H1 (cell line): ENCODE measurements at regions not wholly inside any gene's neighbourhood (a gene's known extent, or its start where the extent isn't known, plus 50 kb on each side); places are given as distances from the start of the nearest gene placed in this dataset.

Experiments
- CTCF ChIA-PET: fragments of 300-600 bp; sonication (Branson Sonifier 250); formaldehyde crosslinking; loops from one replicate; lab custom pipeline; 2021; ENCODE audit not compliant: partially characterized antibody; lab: Charles Lee
- POLR2A ChIA-PET: fragments of 300-600 bp; sonication (Branson Sonifier 250); formaldehyde crosslinking; loops from one replicate; lab custom pipeline; 2021; ENCODE audit warnings: inconsistent platforms; ENCODE audit not compliant: partially characterized antibody; lab: Charles Lee
- DNase-seq, 2 experiments: peaks; one replicate each; pipeline versions ENCODE4 v3.0.0 to v3.0.0-alpha.2; 2010 to 2022; ENCODE audit warnings: low spot score in 2 of 2, low read depth in 1 of 2, mixed read lengths in 1 of 2
- FAIRE-seq: peaks from 2 replicates; lab custom pipeline; 2011; peaks lifted over from hg19 to GRCh38; lab: Jason Lieb, UNC
- H2AFZ ChIP-seq: 2 replicates; pipeline ENCODE4 v1.8.1; 2012; ENCODE audit warnings: low read length, inconsistent platforms
- H2AK5ac ChIP-seq: 2 replicates; pipeline ENCODE4 v1.6.1; 2013; ENCODE audit warnings: low read depth, low read length
- H2BK120ac ChIP-seq: replicated peaks from 2 replicates; pipeline ENCODE3; 2013; ENCODE audit warnings: low read depth, low read length, inconsistent platforms
- H2BK12ac ChIP-seq: 2 replicates; pipeline ENCODE4 v1.6.1; 2013; ENCODE audit warnings: low read depth, low read length
- H2BK15ac ChIP-seq: 2 replicates; pipeline ENCODE4 v1.6.1; 2013; ENCODE audit warnings: low read length
- H2BK20ac ChIP-seq: 2 replicates; pipeline ENCODE4 v1.6.1; 2013; ENCODE audit warnings: low read length
- H2BK5ac ChIP-seq: 2 replicates; pipeline ENCODE4 v1.6.1; 2013; ENCODE audit warnings: low read depth, low read length
- H3K14ac ChIP-seq: 2 replicates; pipeline ENCODE4 v1.6.1; 2013; ENCODE audit warnings: inconsistent platforms; ENCODE audit not compliant: insufficient read length
- H3K18ac ChIP-seq: 2 replicates; pipeline ENCODE4 v1.6.1; 2013; ENCODE audit warnings: low read length; ENCODE audit errors: extremely low read depth
- H3K23ac ChIP-seq: 2 replicates; pipeline ENCODE4 v1.6.1; 2013; ENCODE audit warnings: inconsistent platforms; ENCODE audit not compliant: insufficient read length
- H3K23me2 ChIP-seq: 2 replicates; pipeline ENCODE4 v1.6.1; 2013; ENCODE audit warnings: low read depth, low read length
- H3K27ac ChIP-seq: 2 replicates; pipeline ENCODE4 v1.6.1; 2011; ENCODE audit warnings: low read depth, low read length, inconsistent platforms
- H3K27me3 ChIP-seq, 4 experiments: replicated peaks in 1 of 4; 1 replicate in 1 of 4; 2 replicates in 3 of 4; pipeline versions ENCODE4 v1.6.1 to v1.8.1; 2011 to 2013; ENCODE audit warnings: low read length in 3 of 4, mild to moderate bottlenecking in 3 of 4, inconsistent platforms in 2 of 4, mixed read lengths in 2 of 4, moderate library complexity in 1 of 4; ENCODE audit not compliant: control insufficient read depth in 3 of 4, insufficient read depth in 3 of 4; ENCODE audit errors: extremely low read depth in 1 of 4
- H3K36me3 ChIP-seq, 4 experiments: 2 replicates each; pipeline versions ENCODE4 v1.6.1 to v1.8.1; 2011 to 2013; ENCODE audit warnings: mild to moderate bottlenecking in 4 of 4, low read length in 3 of 4, moderate library complexity in 2 of 4, control low read depth in 1 of 4, inconsistent platforms in 1 of 4; ENCODE audit not compliant: insufficient read depth in 4 of 4, control insufficient read depth in 2 of 4
- H3K4ac ChIP-seq: replicated peaks from 2 replicates; pipeline ENCODE3; 2013; ENCODE audit warnings: low read length, low read depth, mixed read lengths, inconsistent platforms; ENCODE audit not compliant: insufficient read length
- H3K4me1 ChIP-seq, 4 experiments: replicated peaks in 1 of 4; 1 replicate in 1 of 4; 2 replicates in 3 of 4; pipeline versions ENCODE4 v1.6.1 to v1.8.1; 2011 to 2013; ENCODE audit warnings: low read length in 3 of 4, inconsistent platforms in 2 of 4, mixed read lengths in 1 of 4; ENCODE audit not compliant: insufficient read depth in 4 of 4, control insufficient read depth in 3 of 4
- H3K4me2 ChIP-seq, 2 experiments: 2 replicates each; pipeline versions ENCODE4 v1.6.1 to v1.8.1; 2011 to 2013; ENCODE audit warnings: low read depth in 2 of 2, low read length in 2 of 2, control low read depth in 1 of 2, inconsistent platforms in 1 of 2, mild to moderate bottlenecking in 1 of 2; ENCODE audit not compliant: insufficient read depth in 1 of 2
- H3K4me3 ChIP-seq, 4 experiments: fragments of 200-600, 300-600 bp in 1 of 4; sonication (generic), shearing (Covaris generic), sonication (Bioruptor Twin) in 1 of 4; 2 replicates each; pipeline versions ENCODE4 v1.5.1 to v1.8.1; 2011 to 2016; ENCODE audit warnings: low read length in 4 of 4, low read depth in 3 of 4, control low read depth in 2 of 4, inconsistent platforms in 2 of 4, mild to moderate bottlenecking in 2 of 4, mixed read lengths in 1 of 4, moderate library complexity in 1 of 4; ENCODE audit not compliant: insufficient read depth in 2 of 4; ENCODE audit errors: extremely low read depth in 1 of 4
- H3K56ac ChIP-seq: replicated peaks from 2 replicates; pipeline ENCODE3; 2013; ENCODE audit warnings: low read depth, mild to moderate bottlenecking, mixed read lengths, low read length, inconsistent platforms; ENCODE audit not compliant: insufficient read length
- H3K79me1 ChIP-seq: 2 replicates; pipeline ENCODE4 v1.6.1; 2013; ENCODE audit warnings: low read depth, low read length, control low read depth
- H3K79me2 ChIP-seq, 2 experiments: 2 replicates each; pipeline versions ENCODE4 v1.6.1 to v1.8.1; 2012 to 2013; ENCODE audit warnings: low read length in 2 of 2, mild to moderate bottlenecking in 2 of 2, inconsistent platforms in 1 of 2; ENCODE audit not compliant: insufficient read depth in 2 of 2, control insufficient read depth in 1 of 2
- H3K9ac ChIP-seq, 4 experiments: replicated peaks in 1 of 4; 1 replicate in 1 of 4; 2 replicates in 3 of 4; pipeline versions ENCODE4 v1.6.1 to v1.8.1; 2011 to 2013; ENCODE audit warnings: low read depth in 3 of 4, low read length in 3 of 4, control low read depth in 2 of 4, mild to moderate bottlenecking in 2 of 4, moderate library complexity in 2 of 4, inconsistent platforms in 1 of 4; ENCODE audit errors: extremely low read depth in 1 of 4
- H3K9me3 ChIP-seq, 2 experiments: 2 replicates each; pipeline versions ENCODE4 v1.6.1 to v1.8.1; 2012 to 2013; ENCODE audit warnings: mild to moderate bottlenecking in 2 of 2, moderate library complexity in 2 of 2, control low read depth in 1 of 2, inconsistent platforms in 1 of 2, low read depth in 1 of 2, low read length in 1 of 2, mixed read lengths in 1 of 2; ENCODE audit not compliant: insufficient read depth in 2 of 2
- H4K20me1 ChIP-seq, 2 experiments: replicated peaks in 1 of 2; 2 replicates each; pipeline versions ENCODE3 to v1.8.1; 2011 to 2013; ENCODE audit warnings: inconsistent platforms in 2 of 2, low read length in 2 of 2, mild to moderate bottlenecking in 1 of 2; ENCODE audit not compliant: insufficient read depth in 2 of 2, control insufficient read depth in 1 of 2
- H4K5ac ChIP-seq: 2 replicates; pipeline ENCODE4 v1.6.1; 2013; ENCODE audit warnings: low read length, low read depth, mixed read lengths, inconsistent platforms; ENCODE audit not compliant: insufficient read length
- H4K8ac ChIP-seq: 2 replicates; pipeline ENCODE4 v1.8.0; 2013; ENCODE audit warnings: mild to moderate bottlenecking, moderate library complexity, low read length, inconsistent platforms; ENCODE audit not compliant: insufficient read depth; ENCODE audit errors: extremely low read depth
- H4K91ac ChIP-seq: replicated peaks from 2 replicates; pipeline ENCODE3; 2013; ENCODE audit warnings: low read length, mixed read lengths, inconsistent platforms; ENCODE audit not compliant: insufficient read length
- BRCA1 ChIP-seq: IDR thresholded peaks from 2 replicates; pipeline ENCODE4 v1.6.1; 2012; ENCODE audit warnings: low read depth, low read length, improper control_type of control experiment
- CTBP2 ChIP-seq: IDR thresholded peaks from 2 replicates; pipeline ENCODE4 v1.7.0; 2011; ENCODE audit warnings: borderline replicate concordance, mild to moderate bottlenecking, moderate library complexity, mixed read lengths, low read length; ENCODE audit not compliant: insufficient read depth, insufficient read length
- EP300 ChIP-seq, 2 experiments: IDR thresholded peaks; 1 replicate in 1 of 2; 2 replicates in 1 of 2; pipeline ENCODE4 v1.6.1; 2011 to 2012; ENCODE audit warnings: low read depth in 2 of 2, low read length in 2 of 2, mild to moderate bottlenecking in 2 of 2, borderline replicate concordance in 1 of 2, inconsistent platforms in 1 of 2, moderate library complexity in 1 of 2
- EZH2 ChIP-seq: fragments of 200-600 bp; sonication (generic); IDR thresholded peaks from 2 replicates; pipeline ENCODE4 v1.7.1; 2012; ENCODE audit warnings: low read depth, mild to moderate bottlenecking, moderate library complexity, low read length, inconsistent platforms; ENCODE audit not compliant: severe bottlenecking
- RAD21 ChIP-seq, 2 experiments: IDR thresholded peaks in 1 of 2; conservative IDR thresholded peaks in 1 of 2; 2 replicates each; pipeline ENCODE4 v1.6.1; 2011; ENCODE audit warnings: low read depth in 2 of 2, low read length in 2 of 2, improper control_type of control experiment in 1 of 2, inconsistent platforms in 1 of 2, mild to moderate bottlenecking in 1 of 2, moderate library complexity in 1 of 2
- WGBS, 2 experiments: shearing (Covaris generic) in 1 of 2; methylation state at CpG; one replicate each; pipeline versions ENCODE4 v1.1.6 to v1.1.7; 2013 to 2015; ENCODE audit warnings: low lambda C conversion rate in 2 of 2, mixed read lengths in 2 of 2, inconsistent platforms in 1 of 2, low coverage in 1 of 2, missing lambda C conversion rate in 1 of 2; ENCODE audit not compliant: insufficient replicate concordance in 2 of 2, insufficient coverage in 1 of 2, insufficient read length in 1 of 2; ENCODE audit errors: extremely low coverage in 1 of 2, missing lambda C conversion rate in 1 of 2; 5-methylcytosine and 5-hydroxymethylcytosine counted together
- TF ChIP-seq, protein P1 (sequence below): IDR thresholded peaks from 2 replicates; pipeline ENCODE4 v1.6.1; 2012; ENCODE audit warnings: low read length, inconsistent platforms
- TF ChIP-seq, protein P2 (sequence below), 3 experiments: IDR thresholded peaks; 1 replicate in 2 of 3; 2 replicates in 1 of 3; pipeline versions ENCODE4 v1.5.1 to v1.6.1; 2011; ENCODE audit warnings: low read length in 3 of 3, mild to moderate bottlenecking in 3 of 3, inconsistent platforms in 2 of 3, low read depth in 1 of 3, moderate library complexity in 1 of 3; ENCODE audit not compliant: insufficient read depth in 1 of 3; ENCODE audit errors: control extremely low read depth in 1 of 3
- TF ChIP-seq, protein P3 (sequence below): IDR thresholded peaks from 2 replicates; pipeline ENCODE4 v1.6.1; 2012; ENCODE audit warnings: inconsistent platforms

DNA sequence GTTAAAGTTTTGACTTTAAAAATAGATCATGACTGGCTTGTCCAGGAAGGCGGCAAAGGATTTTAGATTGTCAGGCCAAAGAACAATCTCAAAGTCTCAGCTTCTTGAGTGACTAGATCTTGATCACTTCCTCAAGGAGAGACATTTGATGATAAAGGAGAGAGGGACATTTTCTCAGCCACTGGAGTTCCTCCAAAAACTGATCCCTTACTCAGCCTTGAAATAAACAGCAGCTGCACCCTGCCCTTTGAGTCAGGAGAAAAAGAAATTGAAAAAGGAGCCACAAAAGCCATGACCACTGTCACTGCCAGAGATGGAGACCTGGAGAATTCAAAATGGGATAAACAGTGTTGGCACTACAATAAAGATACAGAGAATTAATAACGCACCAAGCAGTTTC lies 288.4 kb upstream of the PRMT6 start:
- Histone ChIP-seq H3K36me3 (no peaks in the 10 kb centered on the region), H2BK12ac (no peak overlapping the region), H4K8ac (no peak overlapping the region), H2AFZ (no peak overlapping the region), H4K5ac (no peak overlapping the region), H3K56ac (no peak overlapping the region), H4K91ac (no peak overlapping the region), H2BK20ac (no peak overlapping the region), H3K79me1 (no peaks in the 10 kb centered on the region), H2BK120ac (no peak overlapping the region), H3K14ac (no peak overlapping the region), H3K18ac (no peak overlapping the region), H3K23me2 (no peaks in the 10 kb centered on the region), H3K79me2 (no peaks in the 10 kb centered on the region), H3K4me1 (no peaks in the 10 kb centered on the region), H2BK15ac (no peak overlapping the region), H3K4me3 (no peak overlapping the region), H3K4me2 (no peak overlapping the region), H3K4ac (no peak overlapping the region), H2BK5ac (no peak overlapping the region), H2AK5ac (no peak overlapping the region), H3K23ac (no peak overlapping the region), H4K20me1 (no peaks in the 10 kb centered on the region), H3K9me3 (no peaks in the 10 kb centered on the region), H3K27ac (no peak overlapping the region), H3K27me3 (no peaks in the 10 kb centered on the region), H3K9ac (no peak overlapping the region)
- FAIRE-seq = no peak
- WGBS, 2 experiments = 86% methylated on average over 1 of the region's 2 CpGs; no CpG with 5 or more reads in 1 of the 2 experiments
- POLR2A ChIA-PET = no interaction called here
- no peak for DNase-seq
- CTCF ChIA-PET = no interaction called here
- TF ChIP-seq EZH2 = no peak
- TF ChIP-seq, protein P1, sequence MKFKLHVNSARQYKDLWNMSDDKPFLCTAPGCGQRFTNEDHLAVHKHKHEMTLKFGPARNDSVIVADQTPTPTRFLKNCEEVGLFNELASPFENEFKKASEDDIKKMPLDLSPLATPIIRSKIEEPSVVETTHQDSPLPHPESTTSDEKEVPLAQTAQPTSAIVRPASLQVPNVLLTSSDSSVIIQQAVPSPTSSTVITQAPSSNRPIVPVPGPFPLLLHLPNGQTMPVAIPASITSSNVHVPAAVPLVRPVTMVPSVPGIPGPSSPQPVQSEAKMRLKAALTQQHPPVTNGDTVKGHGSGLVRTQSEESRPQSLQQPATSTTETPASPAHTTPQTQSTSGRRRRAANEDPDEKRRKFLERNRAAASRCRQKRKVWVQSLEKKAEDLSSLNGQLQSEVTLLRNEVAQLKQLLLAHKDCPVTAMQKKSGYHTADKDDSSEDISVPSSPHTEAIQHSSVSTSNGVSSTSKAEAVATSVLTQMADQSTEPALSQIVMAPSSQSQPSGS = no peak
- TF ChIP-seq, protein P2, sequence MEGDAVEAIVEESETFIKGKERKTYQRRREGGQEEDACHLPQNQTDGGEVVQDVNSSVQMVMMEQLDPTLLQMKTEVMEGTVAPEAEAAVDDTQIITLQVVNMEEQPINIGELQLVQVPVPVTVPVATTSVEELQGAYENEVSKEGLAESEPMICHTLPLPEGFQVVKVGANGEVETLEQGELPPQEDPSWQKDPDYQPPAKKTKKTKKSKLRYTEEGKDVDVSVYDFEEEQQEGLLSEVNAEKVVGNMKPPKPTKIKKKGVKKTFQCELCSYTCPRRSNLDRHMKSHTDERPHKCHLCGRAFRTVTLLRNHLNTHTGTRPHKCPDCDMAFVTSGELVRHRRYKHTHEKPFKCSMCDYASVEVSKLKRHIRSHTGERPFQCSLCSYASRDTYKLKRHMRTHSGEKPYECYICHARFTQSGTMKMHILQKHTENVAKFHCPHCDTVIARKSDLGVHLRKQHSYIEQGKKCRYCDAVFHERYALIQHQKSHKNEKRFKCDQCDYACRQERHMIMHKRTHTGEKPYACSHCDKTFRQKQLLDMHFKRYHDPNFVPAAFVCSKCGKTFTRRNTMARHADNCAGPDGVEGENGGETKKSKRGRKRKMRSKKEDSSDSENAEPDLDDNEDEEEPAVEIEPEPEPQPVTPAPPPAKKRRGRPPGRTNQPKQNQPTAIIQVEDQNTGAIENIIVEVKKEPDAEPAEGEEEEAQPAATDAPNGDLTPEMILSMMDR (IDR thresholded peaks at IDR 0.05; ENCODE audit: control extremely low read depth in 1 of 3, insufficient read depth in 1 of 3, low read depth in 1 of 3, low read length in 3 of 3) = no peak
- TF ChIP-seq CTBP2 = no peak
- no peak for TF ChIP-seq EP300 (IDR thresholded peaks at IDR 0.05; ENCODE audit: borderline replicate concordance in 1 of 2, low read depth in 2 of 2, low read length in 2 of 2)
- no peak for TF ChIP-seq RAD21 (IDR thresholded peaks at IDR 0.05 in 1 of 2, conservative IDR thresholded peaks at IDR 0.05 in 1 of 2; ENCODE audit: low read depth in 2 of 2, low read length in 2 of 2)
- TF ChIP-seq BRCA1 = no peak
- TF ChIP-seq, protein P3, sequence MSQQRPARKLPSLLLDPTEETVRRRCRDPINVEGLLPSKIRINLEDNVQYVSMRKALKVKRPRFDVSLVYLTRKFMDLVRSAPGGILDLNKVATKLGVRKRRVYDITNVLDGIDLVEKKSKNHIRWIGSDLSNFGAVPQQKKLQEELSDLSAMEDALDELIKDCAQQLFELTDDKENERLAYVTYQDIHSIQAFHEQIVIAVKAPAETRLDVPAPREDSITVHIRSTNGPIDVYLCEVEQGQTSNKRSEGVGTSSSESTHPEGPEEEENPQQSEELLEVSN = no peak
